Activated T-helper 2 cell treated with anti-CD3 and anti-CD28 coated beads, Interferon-gamma antibody, Interleukin-2, Interleukin-4, amounts not matched to agents 10 μg/mL and 5 μg/mL and 100 μg/mL, durations not matched to agents 14 hours and 24 hours and 36 hours (primary cell): ENCODE measurements at regions not wholly inside any gene's neighbourhood (a gene's known extent, or its start where the extent isn't known, plus 50 kb on each side); places are given as distances from the start of the nearest gene placed in this dataset.

Source experiments
- DNase-seq: peaks from one replicate; pipeline ENCODE4 v3.0.0; 2021; ENCODE audit warnings: low spot score
- H3K27ac Mint-ChIP-seq: one replicate; pipeline ENCODE4 v1.8.0; 2021; ENCODE audit warnings: mixed read lengths
- H3K27me3 Mint-ChIP-seq: one replicate; pipeline ENCODE4 v1.8.0; 2021; ENCODE audit warnings: low read depth, mixed read lengths
- H3K36me3 Mint-ChIP-seq: one replicate; pipeline ENCODE4 v1.8.0; 2021; ENCODE audit warnings: low read depth, mixed read lengths
- H3K4me1 Mint-ChIP-seq: one replicate; pipeline ENCODE4 v1.8.0; 2021; ENCODE audit warnings: low read depth, mixed read lengths
- H3K4me3 Mint-ChIP-seq: one replicate; pipeline ENCODE4 v1.8.0; 2021; ENCODE audit warnings: low read depth, mild to moderate bottlenecking, moderate library complexity, mixed read lengths
- H3K9me3 Mint-ChIP-seq: one replicate; pipeline ENCODE4 v1.8.0; 2021; ENCODE audit warnings: mixed read lengths
- intact Hi-C: fragments of 100-400 bp; cut with micrococcal nuclease; formaldehyde crosslinking; loops from one replicate; pipeline ENCODE4 v1.15.1; 2023

- DNase-seq: no peak
- Mint-ChIP-seq H3K36me3 (no peaks in the 10 kb centered on the region), H3K4me1 (no peaks in the 10 kb centered on the region), H3K9me3 (no peaks in the 10 kb centered on the region), H3K4me3 (no peak overlapping the region), H3K27ac (no peak overlapping the region), H3K27me3 (peaks cover 7% of the 10 kb centered on the region)
- intact Hi-C loops: no loop called here
Observed at GRCh38 chr15:85897895-85898717, 103.4 kb upstream of the KLHL25 start.

DNA sequence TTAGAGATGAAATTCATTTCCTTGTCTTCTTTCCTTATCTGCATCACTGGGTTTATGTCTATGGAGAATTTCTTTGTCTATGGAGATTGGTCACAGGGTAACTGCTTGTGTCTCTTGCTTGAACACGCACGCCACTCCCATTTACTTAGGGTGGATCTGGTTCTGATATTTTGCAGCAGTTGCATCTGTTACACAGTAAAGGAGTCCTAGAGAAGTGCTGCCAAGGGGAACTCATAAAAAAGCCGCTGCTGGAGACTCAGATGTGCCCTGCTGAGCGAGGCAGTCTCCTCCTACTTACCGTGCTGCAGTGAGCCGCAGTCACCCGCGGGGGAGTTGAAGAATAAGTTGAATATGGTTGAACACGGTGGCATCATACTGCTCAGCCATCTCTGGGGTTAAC, 105.2 kb upstream of the KLHL25 start:
- Mint-ChIP-seq H3K4me1 (no peaks in the 10 kb centered on the region), H3K36me3 (no peaks in the 10 kb centered on the region), H3K27ac (no peak overlapping the region), H3K27me3 (peaks cover 8% of the 10 kb centered on the region), H3K9me3 (no peaks in the 10 kb centered on the region), H3K4me3 (no peak overlapping the region)
- intact Hi-C loops: no loop called here
- no peak for DNase-seq

DNA sequence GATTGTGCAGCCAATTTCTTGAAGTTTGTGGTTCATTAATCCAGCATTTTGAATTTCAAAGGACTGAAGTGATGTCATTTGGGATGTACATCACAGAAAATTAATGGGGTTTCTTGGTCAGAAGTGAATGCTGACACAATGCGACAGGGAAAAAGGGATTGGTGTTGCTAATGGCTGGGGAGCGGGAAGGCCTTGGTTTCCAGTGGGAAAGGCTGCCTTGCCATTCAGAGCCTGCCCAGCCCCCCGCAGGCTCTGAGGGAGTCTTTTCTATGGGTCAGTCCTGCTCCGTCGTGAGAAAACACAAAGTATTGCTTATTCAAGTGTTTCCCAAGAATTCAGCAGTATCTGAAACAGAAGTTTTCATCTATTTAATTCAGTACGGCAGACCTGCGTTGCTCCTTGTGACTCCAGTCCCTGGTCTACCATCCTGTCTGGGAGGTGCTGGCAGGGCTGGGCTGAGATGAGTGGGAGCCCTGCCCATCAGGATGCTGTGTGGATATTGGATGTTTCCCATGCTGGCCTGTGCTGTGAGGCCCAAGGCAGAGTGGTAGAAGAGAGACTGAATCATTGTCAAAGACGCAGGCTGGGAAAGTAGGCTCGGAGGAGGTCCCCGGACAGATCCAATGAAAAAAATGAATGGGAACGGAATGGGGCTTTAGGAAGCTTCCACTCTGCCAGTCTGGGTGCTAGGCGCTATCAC, 111.2 kb upstream of the KLHL25 start:
- Mint-ChIP-seq H3K9me3 (no peaks in the 10 kb centered on the region), H3K4me1 (no peaks in the 10 kb centered on the region)

DNA sequence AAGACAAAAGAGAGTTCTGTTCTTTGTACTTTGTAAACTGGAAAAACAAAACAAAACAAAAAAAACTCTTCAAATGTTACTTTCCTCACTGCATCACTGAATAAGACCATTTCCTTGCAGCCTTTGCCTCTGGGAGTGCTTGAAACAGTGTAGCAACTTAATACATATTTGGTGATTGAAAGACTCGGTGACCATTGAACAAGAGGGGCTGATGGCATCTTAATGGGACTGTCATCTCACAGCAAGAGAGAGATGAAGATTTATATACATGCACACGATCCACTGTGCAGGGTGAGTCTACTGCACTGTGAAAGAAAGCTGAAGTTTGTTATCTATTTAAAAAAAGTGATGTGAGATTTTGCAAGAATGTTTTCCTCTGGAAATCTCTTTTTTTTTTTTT, 111.9 kb upstream of the KLHL25 start:
- intact Hi-C loops: no loop called here
- H3K9me3 Mint-ChIP-seq: no peaks in the 10 kb centered on the region
- H3K36me3 Mint-ChIP-seq: no peaks in the 10 kb centered on the region
- peaks cover 7% of the 10 kb centered on the region for H3K27me3 Mint-ChIP-seq
- H3K27ac Mint-ChIP-seq: no peak overlapping the region
- H3K4me1 Mint-ChIP-seq: no peaks in the 10 kb centered on the region
- no peak for DNase-seq
- no peak overlapping the region for H3K4me3 Mint-ChIP-seq

More for the DNA sequence above, 111.2 kb upstream of the KLHL25 start:
- Mint-ChIP-seq H3K27ac (no peak overlapping the region), H3K36me3 (no peaks in the 10 kb centered on the region), H3K27me3 (peaks cover 7% of the 10 kb centered on the region), H3K4me3 (no peak overlapping the region)
- intact Hi-C loops: no loop called here
- DNase-seq: no peak

DNA sequence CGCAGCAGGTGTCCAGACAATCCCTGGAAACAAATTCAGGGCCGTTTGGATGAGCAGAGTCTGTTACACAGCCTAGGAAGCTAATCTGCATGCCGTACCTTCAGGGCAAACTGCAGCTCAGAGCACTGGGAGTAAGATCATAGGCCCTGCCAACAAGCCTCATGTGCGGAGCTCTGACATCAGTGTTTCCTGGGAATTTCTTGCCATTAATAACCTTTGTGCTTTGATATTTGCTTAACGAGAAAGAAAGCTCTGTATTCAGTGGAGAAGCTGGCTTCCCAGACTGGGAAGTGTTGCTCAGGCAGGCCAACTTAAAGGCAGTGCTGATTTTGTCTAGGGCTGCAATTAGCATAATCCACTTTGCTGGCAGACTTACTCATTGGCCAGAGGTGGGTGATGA, 116.1 kb upstream of the KLHL25 start:
- H3K4me1 Mint-ChIP-seq: no peaks in the 10 kb centered on the region

GRCh38 chr15:85913461-85913860, 118.7 kb upstream of the KLHL25 start:
- H3K27ac Mint-ChIP-seq: no peak overlapping the region
- intact Hi-C loops: no loop called here
- no peak overlapping the region for H3K4me3 Mint-ChIP-seq
- no peaks in the 10 kb centered on the region for H3K9me3 Mint-ChIP-seq
- peaks cover 6% of the 10 kb centered on the region for H3K27me3 Mint-ChIP-seq
- no peaks in the 10 kb centered on the region for H3K36me3 Mint-ChIP-seq
- no peaks in the 10 kb centered on the region for H3K4me1 Mint-ChIP-seq
- no peak for DNase-seq

More for the DNA sequence above, 116.1 kb upstream of the KLHL25 start:
- no peaks in the 10 kb centered on the region for H3K36me3 Mint-ChIP-seq
- intact Hi-C loops: no loop called here
- no peak overlapping the region for H3K4me3 Mint-ChIP-seq
- H3K27me3 Mint-ChIP-seq: peaks cover 8% of the 10 kb centered on the region
- no peak overlapping the region for H3K27ac Mint-ChIP-seq
- H3K9me3 Mint-ChIP-seq: no peaks in the 10 kb centered on the region
- DNase-seq: no peak

DNA sequence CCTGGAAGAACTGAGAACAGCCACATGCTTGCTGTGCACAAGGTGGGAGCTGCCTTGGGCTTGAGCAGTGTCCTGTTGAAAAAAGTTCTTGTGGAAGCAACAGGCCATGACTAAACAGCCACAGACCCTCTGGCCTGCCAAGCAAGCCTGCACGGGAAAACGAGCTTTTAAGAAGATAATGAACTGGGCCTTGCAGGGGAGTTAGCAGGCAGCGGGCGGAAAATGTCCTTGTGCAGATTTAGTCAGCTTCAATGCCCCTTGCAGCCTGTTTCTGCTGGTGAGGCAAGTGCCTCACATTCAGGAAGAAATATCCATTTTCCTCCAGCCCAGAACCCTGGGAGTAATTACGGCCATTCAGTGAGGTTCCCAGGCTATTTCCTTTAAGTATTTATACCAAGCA, 126.2 kb upstream of the KLHL25 start:
- Mint-ChIP-seq H3K27me3 (no peaks in the 10 kb centered on the region), H3K4me1 (no peaks in the 10 kb centered on the region), H3K4me3 (no peak overlapping the region), H3K36me3 (no peaks in the 10 kb centered on the region), H3K27ac (no peak overlapping the region), H3K9me3 (no peaks in the 10 kb centered on the region)
- DNase-seq: no peak
- intact Hi-C loops: no loop called here

DNA sequence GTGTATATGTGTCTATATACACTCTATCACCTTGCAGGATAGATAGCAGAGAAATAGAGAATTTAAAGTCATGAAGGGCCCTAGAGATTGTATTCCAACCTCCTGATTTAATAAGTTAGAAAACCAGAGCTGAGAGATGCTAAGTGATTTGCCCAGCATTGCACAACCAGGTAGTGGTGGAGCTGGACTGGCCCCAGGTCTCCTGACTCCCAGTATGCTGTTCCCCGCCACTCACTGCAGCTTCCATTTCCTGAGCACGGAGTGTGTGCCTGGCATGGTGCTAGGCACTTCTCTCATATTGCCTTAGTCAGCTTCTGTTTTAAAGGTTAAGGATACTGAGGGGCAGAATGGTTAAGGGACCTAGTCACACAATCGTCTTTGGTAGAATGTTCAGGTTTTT, 129.4 kb upstream of the KLHL25 start:
- no peak for DNase-seq
- no peaks in the 10 kb centered on the region for H3K9me3 Mint-ChIP-seq
- intact Hi-C loops: no loop called here
- H3K4me1 Mint-ChIP-seq: no peaks in the 10 kb centered on the region
- no peak overlapping the region for H3K4me3 Mint-ChIP-seq
- no peak overlapping the region for H3K27ac Mint-ChIP-seq
- H3K36me3 Mint-ChIP-seq: no peaks in the 10 kb centered on the region
- no peaks in the 10 kb centered on the region for H3K27me3 Mint-ChIP-seq

GRCh38 chr15:85925649-85926237, 131.0 kb upstream of the KLHL25 start:
- no peaks in the 10 kb centered on the region for H3K36me3 Mint-ChIP-seq
- no peaks in the 10 kb centered on the region for H3K27me3 Mint-ChIP-seq

DNA sequence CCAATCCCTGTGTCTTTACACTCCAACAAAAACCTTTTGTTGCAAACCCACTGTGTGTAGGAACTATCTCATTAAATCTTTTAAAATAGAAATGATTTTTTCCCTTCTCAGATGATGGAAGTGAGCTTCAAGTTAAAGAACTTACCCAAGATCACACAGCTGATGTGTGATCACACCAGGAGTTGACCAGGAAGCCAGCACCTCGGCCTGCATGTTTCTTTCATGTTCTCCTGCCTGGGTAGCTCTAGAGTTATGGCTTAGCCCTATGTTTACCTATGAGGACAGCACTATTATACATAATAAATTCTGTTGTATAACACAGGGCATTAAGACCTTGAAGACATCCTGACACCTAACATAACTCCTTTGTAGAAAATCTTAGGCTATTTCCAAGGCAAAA, 132.1 kb upstream of the KLHL25 start:
- no peak overlapping the region for H3K4me3 Mint-ChIP-seq
- no peak overlapping the region for H3K27ac Mint-ChIP-seq
- H3K36me3 Mint-ChIP-seq: no peaks in the 10 kb centered on the region
- DNase-seq: no peak
- no peaks in the 10 kb centered on the region for H3K4me1 Mint-ChIP-seq
- intact Hi-C loops: no loop called here
- no peaks in the 10 kb centered on the region for H3K9me3 Mint-ChIP-seq
- no peaks in the 10 kb centered on the region for H3K27me3 Mint-ChIP-seq

More at GRCh38 chr15:85925649-85926237, 131.0 kb upstream of the KLHL25 start:
- Mint-ChIP-seq H3K4me3 (no peak overlapping the region), H3K9me3 (no peaks in the 10 kb centered on the region), H3K27ac (no peak overlapping the region), H3K4me1 (no peaks in the 10 kb centered on the region)
- intact Hi-C loops: no loop called here
- no peak for DNase-seq

- intact Hi-C loops: no loop called here
- H3K4me1 Mint-ChIP-seq: no peaks in the 10 kb centered on the region
Observed at GRCh38 chr15:85927931-85928537, 133.3 kb upstream of the KLHL25 start.

GRCh38 chr15:85929786-85930185, 135.1 kb upstream of the KLHL25 start:
- Mint-ChIP-seq H3K27me3 (no peaks in the 10 kb centered on the region), H3K36me3 (no peaks in the 10 kb centered on the region), H3K9me3 (no peaks in the 10 kb centered on the region), H3K27ac (no peak overlapping the region), H3K4me1 (no peaks in the 10 kb centered on the region), H3K4me3 (no peak overlapping the region)
- DNase-seq: no peak
- intact Hi-C loops: no loop called here

More at GRCh38 chr15:85927931-85928537, 133.3 kb upstream of the KLHL25 start:
- no peak for DNase-seq
- Mint-ChIP-seq H3K27me3 (no peaks in the 10 kb centered on the region), H3K36me3 (no peaks in the 10 kb centered on the region), H3K27ac (no peak overlapping the region), H3K9me3 (no peaks in the 10 kb centered on the region), H3K4me3 (no peak overlapping the region)

- no peak for DNase-seq
- Mint-ChIP-seq H3K27ac (no peak overlapping the region), H3K36me3 (no peaks in the 10 kb centered on the region), H3K4me3 (no peak overlapping the region), H3K27me3 (peaks cover 2% of the 10 kb centered on the region), H3K9me3 (no peaks in the 10 kb centered on the region), H3K4me1 (no peaks in the 10 kb centered on the region)
- intact Hi-C loops: no loop called here
Observed at GRCh38 chr15:85932391-85932790, 137.7 kb upstream of the KLHL25 start.
